ENCODE measurements at regions not wholly inside any gene's neighbourhood (a gene's known extent, or its start where the extent isn't known, plus 50 kb on each side); places are given as distances from the start of the nearest gene placed in this dataset.

- TF ChIP-seq CTCF (IDR thresholded peaks at IDR 0.05) (no peak), EP300 (IDR thresholded peaks at IDR 0.05) (no peak), POLR2A (IDR thresholded peaks at IDR 0.05) (no peak), POLR2AphosphoS5 (IDR thresholded peaks at IDR 0.05) (no peak)
Observed at GRCh38 chr10:57917019-57917418, 350.7 kb downstream of the IPMK start.

Measured in sigmoid colon (tissue), 4 donors.